ENCODE measurements at regions not wholly inside any gene's neighbourhood (a gene's known extent, or its start where the extent isn't known, plus 50 kb on each side); places are given as distances from the start of the nearest gene placed in this dataset.

GRCh38 chr1:94611681-94612475, 70.3 kb upstream of the F3 start:
- no peak for DNase-seq

- no peak for DNase-seq
Observed at GRCh38 chr1:94609619-94610018, 68.1 kb upstream of the F3 start.

- DNase-seq: no peak
Observed at GRCh38 chr1:94608852-94609530, 67.4 kb upstream of the F3 start.

- no peak for DNase-seq
Observed at GRCh38 chr1:94608142-94608851, 66.7 kb upstream of the F3 start.

GRCh38 chr1:94607398-94607797, 65.8 kb upstream of the F3 start:
- no peak for DNase-seq

- DNase-seq: no peak
Observed at GRCh38 chr1:94606471-94606870, 64.9 kb upstream of the F3 start.

GRCh38 chr1:94603663-94604062, 62.1 kb upstream of the F3 start:
- no peak for DNase-seq

- DNase-seq: no peak
Observed at GRCh38 chr1:94602802-94603625, 61.5 kb upstream of the F3 start.

GRCh38 chr1:94602316-94602715, 60.8 kb upstream of the F3 start:
- peak; percentile 27 for DNase-seq

- no peak for DNase-seq
Observed at GRCh38 chr1:94600556-94600955, 59.0 kb upstream of the F3 start.

- no peak for DNase-seq
Observed at GRCh38 chr1:94599095-94599813, 57.7 kb upstream of the F3 start.

- DNase-seq: no peak
Observed at GRCh38 chr1:94597701-94598100, 56.1 kb upstream of the F3 start.

GRCh38 chr1:94596260-94596659, 54.7 kb upstream of the F3 start:
- no peak for DNase-seq

GRCh38 chr1:94595658-94596057, 54.1 kb upstream of the F3 start:
- no peak for DNase-seq

GRCh38 chr1:94593611-94594010, 52.1 kb upstream of the F3 start:
- DNase-seq: no peak

GRCh38 chr1:94592571-94592920, 51.0 kb upstream of the F3 start:
- DNase-seq: no peak

GRCh38 chr1:94591823-94592570, 50.4 kb upstream of the F3 start:
- no peak for DNase-seq
